H1 (cell line): ENCODE measurements at regions not wholly inside any gene's neighbourhood (a gene's known extent, or its start where the extent isn't known, plus 50 kb on each side); places are given as distances from the start of the nearest gene placed in this dataset.

Experiments used
- RFX5 ChIP-seq: IDR thresholded peaks from 2 replicates; pipeline ENCODE4 v1.6.1; 2011; ENCODE audit warnings: low read depth, low read length, improper control_type of control experiment, borderline replicate concordance

- no peak for TF ChIP-seq RFX5
These were observed 161.1 kb upstream of the SVIL start (continued) for GRCh38 chr10:29795850-29796249.
